ENCODE measurements at regions not wholly inside any gene's neighbourhood (a gene's known extent, or its start where the extent isn't known, plus 50 kb on each side); places are given as distances from the start of the nearest gene placed in this dataset.

DNA sequence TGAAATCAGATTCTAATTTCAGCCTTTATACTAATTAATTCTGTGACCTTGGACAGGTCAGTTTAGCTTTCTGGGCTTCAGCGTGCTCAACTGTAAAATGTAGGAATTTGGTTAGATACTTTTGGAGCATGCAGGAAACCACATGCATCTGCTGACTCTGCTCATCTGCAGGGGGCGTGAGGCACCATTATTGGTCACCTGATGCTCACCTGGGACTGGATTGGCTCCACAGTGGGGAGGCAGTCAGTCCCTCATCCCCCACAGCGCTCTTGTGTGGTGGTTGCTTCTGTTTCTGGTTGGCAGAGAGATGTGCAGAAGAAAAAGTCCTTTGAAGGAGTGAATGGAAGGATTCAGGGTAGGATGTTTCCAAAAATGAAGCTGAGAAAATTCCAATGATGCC, 150.9 kb upstream of the MTPN start:
- no peak overlapping the region for H3K27ac ChIP-seq (ENCODE audit: low read depth, low read length)
- H3K56ac ChIP-seq (ENCODE audit: low read length) = peak overlapping the region; percentile 30
- H3K23ac ChIP-seq (ENCODE audit: low read length) = no peak overlapping the region
- no peak for DNase-seq
- no peak overlapping the region for H2AK5ac ChIP-seq (ENCODE audit: low read length)
- no peak overlapping the region for H3K9ac ChIP-seq (ENCODE audit: low read length)
- H3K4me3 ChIP-seq (ENCODE audit: low read length) = no peak overlapping the region
- no peak overlapping the region for H4K8ac ChIP-seq (ENCODE audit: low read depth, low read length)
- no CpG with 5 or more reads among the region's 3 CpGs for WGBS (ENCODE audit: extremely low coverage, insufficient coverage, low lambda C conversion rate)
- H3K18ac ChIP-seq (ENCODE audit: low read length) = no peak overlapping the region
- no peaks in the 10 kb centered on the region for H3K36me3 ChIP-seq (ENCODE audit: control insufficient read depth, insufficient read depth, low read length)
- no peaks in the 10 kb centered on the region for H3K27me3 ChIP-seq (ENCODE audit: insufficient read depth, low read length, poor library complexity)
- no peak overlapping the region for H4K5ac ChIP-seq (ENCODE audit: low read length)
- H3K4me1 ChIP-seq (ENCODE audit: control insufficient read depth, low read depth, low read length) = peaks cover 4% of the 10 kb centered on the region
- H2BK120ac ChIP-seq (ENCODE audit: low read depth, low read length) = no peak overlapping the region
- H3K4me2 ChIP-seq (ENCODE audit: low read length) = no peak overlapping the region
- H3K4ac ChIP-seq (ENCODE audit: low read depth, low read length) = no peak overlapping the region
- peak overlapping the region; percentile 35 for H2BK5ac ChIP-seq (ENCODE audit: low read length)
- H2BK15ac ChIP-seq (replicated peaks; ENCODE audit: low read depth) = no peak overlapping the region
- no peaks in the 10 kb centered on the region for H3K79me2 ChIP-seq (ENCODE audit: control insufficient read depth, insufficient read depth, low read length)
- no peaks in the 10 kb centered on the region for H3K79me1 ChIP-seq (ENCODE audit: low read length)

DNA sequence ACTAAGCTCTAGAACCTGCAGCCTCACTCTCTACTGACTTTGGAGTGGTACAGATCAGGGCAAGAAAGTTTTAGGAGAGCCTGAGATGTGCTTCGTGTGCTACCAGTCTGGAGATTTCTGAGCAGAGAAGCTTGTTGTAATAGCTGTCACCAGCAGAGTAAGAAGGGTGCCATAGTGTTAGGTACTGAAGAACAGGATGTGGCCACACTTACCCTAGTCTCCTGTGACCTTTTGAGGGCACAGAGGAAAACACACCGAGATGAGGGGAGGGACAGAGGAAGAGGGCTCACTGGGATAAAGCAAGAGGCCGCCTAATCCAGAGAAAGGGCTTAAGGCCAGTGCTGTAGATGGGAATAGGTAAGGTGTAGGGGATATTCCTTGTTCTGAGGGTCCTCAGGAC, 146.2 kb upstream of the MTPN start:
- H2BK15ac ChIP-seq (replicated peaks; ENCODE audit: low read depth) = no peak overlapping the region
- no peak overlapping the region for H3K56ac ChIP-seq (ENCODE audit: low read length)
- no CpG with 5 or more reads among the region's 3 CpGs for WGBS (ENCODE audit: extremely low coverage, insufficient coverage, low lambda C conversion rate)
- H3K18ac ChIP-seq (ENCODE audit: low read length) = no peak overlapping the region
- H2BK120ac ChIP-seq (ENCODE audit: low read depth, low read length) = no peak overlapping the region
- no peak overlapping the region for H3K23ac ChIP-seq (ENCODE audit: low read length)
- no peak overlapping the region for H3K4ac ChIP-seq (ENCODE audit: low read depth, low read length)
- DNase-seq = no peak
- H3K79me2 ChIP-seq (ENCODE audit: control insufficient read depth, insufficient read depth, low read length) = no peaks in the 10 kb centered on the region
- no peak overlapping the region for H3K4me3 ChIP-seq (ENCODE audit: low read length)
- H3K9ac ChIP-seq (ENCODE audit: low read length) = no peak overlapping the region
- H4K5ac ChIP-seq (ENCODE audit: low read length) = no peak overlapping the region
- H2AK5ac ChIP-seq (ENCODE audit: low read length) = no peak overlapping the region
- H3K27me3 ChIP-seq (ENCODE audit: insufficient read depth, low read length, poor library complexity) = no peaks in the 10 kb centered on the region
- H3K4me2 ChIP-seq (ENCODE audit: low read length) = no peak overlapping the region
- no peak overlapping the region for H2BK5ac ChIP-seq (ENCODE audit: low read length)
- H3K4me1 ChIP-seq (ENCODE audit: control insufficient read depth, low read depth, low read length) = peaks cover under 1% of the 10 kb centered on the region
- no peak overlapping the region for H3K27ac ChIP-seq (ENCODE audit: low read depth, low read length)
- no peak overlapping the region for H4K8ac ChIP-seq (ENCODE audit: low read depth, low read length)
- H3K79me1 ChIP-seq (ENCODE audit: low read length) = no peaks in the 10 kb centered on the region
- no peaks in the 10 kb centered on the region for H3K36me3 ChIP-seq (ENCODE audit: control insufficient read depth, insufficient read depth, low read length)

DNA sequence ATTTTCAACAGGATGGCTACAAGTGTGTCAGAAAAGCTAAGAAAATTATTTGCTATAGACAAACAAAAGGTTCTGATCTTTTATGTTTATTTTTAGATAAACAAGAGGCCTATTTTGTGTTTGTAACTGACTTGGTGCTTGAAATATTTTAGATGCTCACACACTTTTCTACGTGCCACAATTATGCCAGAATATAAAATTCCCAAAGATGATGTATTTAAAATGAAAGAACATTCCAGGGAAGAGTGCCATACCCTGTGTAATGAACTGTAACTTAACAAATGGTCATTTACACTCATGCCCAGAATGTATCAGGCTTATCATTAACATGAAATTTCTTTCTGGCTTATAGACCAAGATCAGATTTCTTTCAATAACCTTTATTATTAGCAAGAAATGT, 144.9 kb upstream of the MTPN start:
- H3K18ac ChIP-seq (ENCODE audit: low read length) = no peak overlapping the region
- H3K79me1 ChIP-seq (ENCODE audit: low read length) = no peaks in the 10 kb centered on the region
- no peak overlapping the region for H3K4me3 ChIP-seq (ENCODE audit: low read length)
- no peak overlapping the region for H2AK5ac ChIP-seq (ENCODE audit: low read length)
- H2BK120ac ChIP-seq (ENCODE audit: low read depth, low read length) = no peak overlapping the region
- no peak overlapping the region for H4K8ac ChIP-seq (ENCODE audit: low read depth, low read length)
- no peak overlapping the region for H3K9ac ChIP-seq (ENCODE audit: low read length)
- no peak overlapping the region for H3K4me2 ChIP-seq (ENCODE audit: low read length)
- H2BK15ac ChIP-seq (replicated peaks; ENCODE audit: low read depth) = no peak overlapping the region
- DNase-seq = no peak
- H3K79me2 ChIP-seq (ENCODE audit: control insufficient read depth, insufficient read depth, low read length) = no peaks in the 10 kb centered on the region
- H3K36me3 ChIP-seq (ENCODE audit: control insufficient read depth, insufficient read depth, low read length) = no peaks in the 10 kb centered on the region
- no peaks in the 10 kb centered on the region for H3K4me1 ChIP-seq (ENCODE audit: control insufficient read depth, low read depth, low read length)
- no CpG with 5 or more reads among the region's 1 CpG for WGBS (ENCODE audit: extremely low coverage, insufficient coverage, low lambda C conversion rate)
- H2BK5ac ChIP-seq (ENCODE audit: low read length) = no peak overlapping the region
- H4K5ac ChIP-seq (ENCODE audit: low read length) = no peak overlapping the region
- H3K4ac ChIP-seq (ENCODE audit: low read depth, low read length) = no peak overlapping the region
- H3K27me3 ChIP-seq (ENCODE audit: insufficient read depth, low read length, poor library complexity) = no peaks in the 10 kb centered on the region
- H3K23ac ChIP-seq (ENCODE audit: low read length) = no peak overlapping the region
- no peak overlapping the region for H3K27ac ChIP-seq (ENCODE audit: low read depth, low read length)
- no peak overlapping the region for H3K56ac ChIP-seq (ENCODE audit: low read length)

DNA sequence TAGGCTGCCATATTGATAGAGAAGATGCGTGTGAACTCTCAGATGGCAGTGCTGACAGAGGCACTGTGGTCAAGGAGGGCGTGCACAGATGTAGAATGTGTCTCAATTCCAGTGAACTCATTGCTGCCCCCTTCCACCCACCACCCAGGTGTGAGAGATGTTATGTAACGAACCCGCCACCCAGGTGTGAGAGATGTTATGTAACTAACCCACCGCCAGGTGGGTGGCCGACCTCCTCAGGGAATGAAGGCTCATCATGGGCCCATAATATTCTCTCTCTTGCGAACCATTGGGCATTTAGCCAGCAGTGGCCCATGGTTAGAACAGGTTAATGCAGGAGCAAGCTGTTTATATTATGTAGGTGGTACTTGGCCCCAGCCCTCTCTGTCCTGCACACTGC, 140.4 kb upstream of the MTPN start:
- no peak for DNase-seq
- WGBS (ENCODE audit: extremely low coverage, insufficient coverage, low lambda C conversion rate) = no CpG with 5 or more reads among the region's 7 CpGs
- no peak overlapping the region for H3K23ac ChIP-seq (ENCODE audit: low read length)
- no peak overlapping the region for H2BK5ac ChIP-seq (ENCODE audit: low read length)
- H3K4me3 ChIP-seq (ENCODE audit: low read length) = no peak overlapping the region
- no peak overlapping the region for H3K9ac ChIP-seq (ENCODE audit: low read length)
- no peak overlapping the region for H3K4me2 ChIP-seq (ENCODE audit: low read length)
- no peaks in the 10 kb centered on the region for H3K27me3 ChIP-seq (ENCODE audit: insufficient read depth, low read length, poor library complexity)
- no peaks in the 10 kb centered on the region for H3K79me2 ChIP-seq (ENCODE audit: control insufficient read depth, insufficient read depth, low read length)
- H3K4me1 ChIP-seq (ENCODE audit: control insufficient read depth, low read depth, low read length) = no peaks in the 10 kb centered on the region
- H3K79me1 ChIP-seq (ENCODE audit: low read length) = no peaks in the 10 kb centered on the region
- H2AK5ac ChIP-seq (ENCODE audit: low read length) = no peak overlapping the region
- no peak overlapping the region for H3K27ac ChIP-seq (ENCODE audit: low read depth, low read length)
- H3K36me3 ChIP-seq (ENCODE audit: control insufficient read depth, insufficient read depth, low read length) = no peaks in the 10 kb centered on the region
- no peak overlapping the region for H3K56ac ChIP-seq (ENCODE audit: low read length)
- no peak overlapping the region for H2BK120ac ChIP-seq (ENCODE audit: low read depth, low read length)
- H3K4ac ChIP-seq (ENCODE audit: low read depth, low read length) = no peak overlapping the region
- H3K18ac ChIP-seq (ENCODE audit: low read length) = no peak overlapping the region
- no peak overlapping the region for H4K5ac ChIP-seq (ENCODE audit: low read length)
- no peak overlapping the region for H4K8ac ChIP-seq (ENCODE audit: low read depth, low read length)
- no peak overlapping the region for H2BK15ac ChIP-seq (replicated peaks; ENCODE audit: low read depth)

DNA sequence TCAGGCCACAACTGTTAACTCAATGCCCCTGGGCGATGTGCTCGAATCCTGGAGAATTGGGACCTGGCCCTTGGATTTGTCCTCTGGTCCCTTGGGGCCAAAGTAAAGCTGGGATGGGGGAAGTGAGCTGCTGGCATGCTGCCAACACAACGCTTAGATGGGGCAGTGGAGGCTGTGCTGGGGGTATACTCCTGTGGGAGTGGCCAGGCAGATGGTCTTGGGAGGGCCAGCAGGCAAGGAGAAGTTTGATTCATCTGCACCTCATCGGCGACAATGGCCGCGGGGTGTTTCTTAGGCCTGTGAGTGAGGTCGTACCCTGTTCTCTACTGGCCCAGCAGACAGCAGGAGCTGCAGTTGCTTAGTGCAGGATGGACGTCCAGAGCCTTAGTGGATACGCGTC, 139.0 kb upstream of the MTPN start:
- Histone ChIP-seq H2BK120ac (ENCODE audit: low read depth, low read length) (no peak overlapping the region), H3K56ac (ENCODE audit: low read length) (no peak overlapping the region), H3K9ac (ENCODE audit: low read length) (no peak overlapping the region), H3K79me1 (ENCODE audit: low read length) (no peaks in the 10 kb centered on the region), H4K8ac (ENCODE audit: low read depth, low read length) (no peak overlapping the region), H2BK5ac (ENCODE audit: low read length) (no peak overlapping the region), H3K18ac (ENCODE audit: low read length) (no peak overlapping the region), H3K27ac (ENCODE audit: low read depth, low read length) (no peak overlapping the region), H2BK15ac (replicated peaks; ENCODE audit: low read depth) (no peak overlapping the region), H3K4me1 (ENCODE audit: control insufficient read depth, low read depth, low read length) (no peaks in the 10 kb centered on the region), H3K27me3 (ENCODE audit: insufficient read depth, low read length, poor library complexity) (no peaks in the 10 kb centered on the region), H3K4me3 (ENCODE audit: low read length) (no peak overlapping the region), H3K4ac (ENCODE audit: low read depth, low read length) (no peak overlapping the region), H3K36me3 (ENCODE audit: control insufficient read depth, insufficient read depth, low read length) (no peaks in the 10 kb centered on the region), H4K5ac (ENCODE audit: low read length) (no peak overlapping the region), H3K79me2 (ENCODE audit: control insufficient read depth, insufficient read depth, low read length) (no peaks in the 10 kb centered on the region), H3K23ac (ENCODE audit: low read length) (no peak overlapping the region), H2AK5ac (ENCODE audit: low read length) (no peak overlapping the region), H3K4me2 (ENCODE audit: low read length) (no peak overlapping the region)
- WGBS (ENCODE audit: extremely low coverage, insufficient coverage, low lambda C conversion rate) = no CpG with 5 or more reads among the region's 11 CpGs
- no peak for DNase-seq

DNA sequence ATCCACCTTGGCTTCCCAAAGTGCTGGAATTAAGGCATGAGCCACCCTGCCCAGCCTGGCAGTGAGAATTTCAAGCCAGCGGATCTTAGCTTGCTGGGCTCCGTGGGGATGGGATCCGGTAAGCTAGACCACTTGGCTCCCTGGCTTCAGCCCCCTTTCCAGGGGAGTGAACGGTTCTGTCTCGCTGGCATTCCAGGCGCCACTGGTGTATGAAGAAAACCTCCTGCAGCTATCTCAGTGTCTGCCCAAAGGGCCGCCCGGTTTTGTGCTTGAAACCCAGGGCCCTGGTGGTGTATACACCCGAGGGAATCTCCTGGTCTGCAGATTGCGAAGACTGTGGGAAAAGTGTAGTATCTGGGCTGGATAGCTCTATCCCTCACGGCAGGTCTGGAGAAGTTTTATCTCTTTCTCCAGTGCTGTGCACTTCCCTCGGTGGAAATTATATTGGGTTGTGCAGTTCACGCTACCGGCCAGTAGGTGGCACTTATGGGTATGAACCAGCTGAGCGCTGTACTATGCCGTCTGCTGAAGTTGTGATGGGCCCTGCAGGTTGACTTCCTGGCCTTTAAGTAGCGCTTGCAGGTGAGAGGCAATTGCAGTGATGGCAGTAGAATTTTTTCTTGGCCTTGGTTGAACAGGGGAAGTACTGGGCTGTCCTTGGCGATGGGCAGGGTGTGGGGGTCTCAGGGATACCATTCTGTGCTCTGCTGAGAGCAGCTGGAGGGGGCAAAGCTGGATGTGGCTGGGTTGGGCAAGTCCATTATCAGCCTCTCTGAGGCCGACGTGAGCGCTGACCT, 138.0 kb upstream of the MTPN start:
- no peaks in the 10 kb centered on the region for H3K79me1 ChIP-seq (ENCODE audit: low read length)
- H3K27me3 ChIP-seq (ENCODE audit: insufficient read depth, low read length, poor library complexity) = no peaks in the 10 kb centered on the region
- no peak overlapping the region for H4K5ac ChIP-seq (ENCODE audit: low read length)
- H3K23ac ChIP-seq (ENCODE audit: low read length) = no peak overlapping the region
- H3K27ac ChIP-seq (ENCODE audit: low read depth, low read length) = no peak overlapping the region
- H3K56ac ChIP-seq (ENCODE audit: low read length) = no peak overlapping the region
- H2BK15ac ChIP-seq (replicated peaks; ENCODE audit: low read depth) = no peak overlapping the region
- no peak overlapping the region for H3K4me3 ChIP-seq (ENCODE audit: low read length)
- H2BK5ac ChIP-seq (ENCODE audit: low read length) = no peak overlapping the region
- H2AK5ac ChIP-seq (ENCODE audit: low read length) = no peak overlapping the region
- no peak overlapping the region for H3K4me2 ChIP-seq (ENCODE audit: low read length)
- H3K4me1 ChIP-seq (ENCODE audit: control insufficient read depth, low read depth, low read length) = no peaks in the 10 kb centered on the region
- H4K8ac ChIP-seq (ENCODE audit: low read depth, low read length) = no peak overlapping the region
- DNase-seq = peak; percentile 83
- no peaks in the 10 kb centered on the region for H3K36me3 ChIP-seq (ENCODE audit: control insufficient read depth, insufficient read depth, low read length)
- no peak overlapping the region for H3K4ac ChIP-seq (ENCODE audit: low read depth, low read length)
- no peak overlapping the region for H3K9ac ChIP-seq (ENCODE audit: low read length)
- no peak overlapping the region for H2BK120ac ChIP-seq (ENCODE audit: low read depth, low read length)
- no CpG with 5 or more reads among the region's 21 CpGs for WGBS (ENCODE audit: extremely low coverage, insufficient coverage, low lambda C conversion rate)
- H3K18ac ChIP-seq (ENCODE audit: low read length) = no peak overlapping the region
- no peaks in the 10 kb centered on the region for H3K79me2 ChIP-seq (ENCODE audit: control insufficient read depth, insufficient read depth, low read length)
